Uterus (tissue), 2 donors: ENCODE measurements at regions not wholly inside any gene's neighbourhood (a gene's known extent, or its start where the extent isn't known, plus 50 kb on each side); places are given as distances from the start of the nearest gene placed in this dataset.

Experiments
- CTCF ChIP-seq, 4 experiments: fragments of 200-600 bp in 2 of 4; fragments of 450-650 bp in 2 of 4; sonication (generic) in 2 of 4; IDR thresholded peaks; one replicate each; pipeline ENCODE4 v1.5.1; 2016 to 2019; ENCODE audit warnings: antibody characterized with exemption in 4 of 4, mild to moderate bottlenecking in 2 of 4, moderate library complexity in 1 of 4
- POLR2A ChIP-seq, 2 donors: fragments of 450-650 bp; IDR thresholded peaks; one replicate each; pipeline ENCODE4 v1.6.1; 2016; ENCODE audit warnings: antibody characterized with exemption in 2 of 2, mild to moderate bottlenecking in 1 of 2, moderate library complexity in 1 of 2

- TF ChIP-seq CTCF (IDR thresholded peaks at IDR 0.05) (no peak), POLR2A (IDR thresholded peaks at IDR 0.05) (no peak)
These were observed 398.8 kb downstream of the GALR1 start for GRCh38 chr18:77648411-77648810.
